GM12878 (cell line): ENCODE measurements at regions not wholly inside any gene's neighbourhood (a gene's known extent, or its start where the extent isn't known, plus 50 kb on each side); places are given as distances from the start of the nearest gene placed in this dataset.

Source experiments
- ASH2L ChIP-seq: fragments of 300-600, 200-600 bp; sonication (generic); IDR thresholded peaks from 2 replicates; pipeline ENCODE4 v1.6.1; 2017; ENCODE audit warnings: low read depth, mild to moderate bottlenecking, borderline replicate concordance
- BHLHE40 ChIP-seq, 2 experiments: fragments of 450-650 bp in 1 of 2; IDR thresholded peaks; 2 replicates each; pipeline ENCODE4 v1.6.1; 2011 to 2017; ENCODE audit warnings: low read depth in 2 of 2, borderline replicate concordance in 1 of 2, improper control_type of control experiment in 1 of 2, low read length in 1 of 2, mild to moderate bottlenecking in 1 of 2
- BMI1 ChIP-seq: fragments of 450-650 bp; IDR thresholded peaks from 2 replicates; pipeline ENCODE4 v1.6.1; 2016; ENCODE audit warnings: mild to moderate bottlenecking, moderate library complexity, borderline replicate concordance
- CEBPZ ChIP-seq: fragments of 150-350 bp; IDR thresholded peaks from 2 replicates; pipeline ENCODE4 v1.6.1; 2016; ENCODE audit warnings: low read depth, low read length
- EP300 ChIP-seq, 2 experiments: fragments of 150-350 bp in 1 of 2; IDR thresholded peaks; 2 replicates each; pipeline ENCODE4 v1.6.1; 2011 to 2012; ENCODE audit warnings: low read depth in 2 of 2, low read length in 2 of 2, borderline replicate concordance in 1 of 2, improper control_type of control experiment in 1 of 2, inconsistent platforms in 1 of 2; ENCODE audit not compliant: control insufficient read depth in 1 of 2
- NFYB ChIP-seq: IDR thresholded peaks from 2 replicates; pipeline ENCODE4 v1.6.1; 2011; ENCODE audit warnings: low read depth, mild to moderate bottlenecking, low read length, improper control_type of control experiment, moderate library complexity; ENCODE audit not compliant: insufficient read depth
- RAD51 ChIP-seq: fragments of 450-650 bp; IDR thresholded peaks from 2 replicates; pipeline ENCODE4 v1.6.1; 2016; ENCODE audit warnings: moderate library complexity, mild to moderate bottlenecking, inconsistent platforms
- REST ChIP-seq: IDR thresholded peaks from 2 replicates; pipeline ENCODE4 v1.6.1; 2012; ENCODE audit warnings: mild to moderate bottlenecking, low read depth, low read length
- SIN3A ChIP-seq: IDR thresholded peaks from 2 replicates; pipeline ENCODE4 v1.6.1; 2012; ENCODE audit warnings: low read depth, low read length, improper control_type of control experiment
- SMC3 ChIP-seq: IDR thresholded peaks from 2 replicates; pipeline ENCODE4 v1.6.1; 2011; ENCODE audit warnings: low read length, improper control_type of control experiment, borderline replicate concordance
- SPI1 ChIP-seq: IDR thresholded peaks from 2 replicates; pipeline ENCODE4 v1.6.1; 2011; ENCODE audit warnings: low read depth, mild to moderate bottlenecking, low read length, moderate library complexity, borderline replicate concordance; ENCODE audit not compliant: insufficient read depth
- TARDBP ChIP-seq: IDR thresholded peaks from 2 replicates; pipeline ENCODE4 v1.6.1; 2016; ENCODE audit warnings: borderline replicate concordance
- TF ChIP-seq, protein P1 (sequence below): fragments of 450-650 bp; IDR thresholded peaks from 2 replicates; pipeline ENCODE4 v1.6.1; 2018; ENCODE audit warnings: borderline replicate concordance, mild to moderate bottlenecking; ENCODE audit not compliant: partially characterized antibody
- TF ChIP-seq, protein P2 (sequence below): IDR thresholded peaks from 2 replicates; pipeline ENCODE4 v1.6.1; 2011; ENCODE audit warnings: low read depth, mild to moderate bottlenecking, low read length, moderate library complexity, borderline replicate concordance; ENCODE audit errors: extremely low read depth

- TF ChIP-seq TARDBP, result no peak
- TF ChIP-seq SIN3A, result no peak
- TF ChIP-seq BMI1, result no peak
- no peak for TF ChIP-seq ASH2L
- TF ChIP-seq EP300 (IDR thresholded peaks at IDR 0.05; ENCODE audit: borderline replicate concordance in 1 of 2, control insufficient read depth in 1 of 2, low read depth in 2 of 2, low read length in 2 of 2), result no peak
- no peak for TF ChIP-seq NFYB
- no peak for TF ChIP-seq REST
- TF ChIP-seq RAD51, result no peak
- no peak for TF ChIP-seq CEBPZ
- TF ChIP-seq, protein P1, sequence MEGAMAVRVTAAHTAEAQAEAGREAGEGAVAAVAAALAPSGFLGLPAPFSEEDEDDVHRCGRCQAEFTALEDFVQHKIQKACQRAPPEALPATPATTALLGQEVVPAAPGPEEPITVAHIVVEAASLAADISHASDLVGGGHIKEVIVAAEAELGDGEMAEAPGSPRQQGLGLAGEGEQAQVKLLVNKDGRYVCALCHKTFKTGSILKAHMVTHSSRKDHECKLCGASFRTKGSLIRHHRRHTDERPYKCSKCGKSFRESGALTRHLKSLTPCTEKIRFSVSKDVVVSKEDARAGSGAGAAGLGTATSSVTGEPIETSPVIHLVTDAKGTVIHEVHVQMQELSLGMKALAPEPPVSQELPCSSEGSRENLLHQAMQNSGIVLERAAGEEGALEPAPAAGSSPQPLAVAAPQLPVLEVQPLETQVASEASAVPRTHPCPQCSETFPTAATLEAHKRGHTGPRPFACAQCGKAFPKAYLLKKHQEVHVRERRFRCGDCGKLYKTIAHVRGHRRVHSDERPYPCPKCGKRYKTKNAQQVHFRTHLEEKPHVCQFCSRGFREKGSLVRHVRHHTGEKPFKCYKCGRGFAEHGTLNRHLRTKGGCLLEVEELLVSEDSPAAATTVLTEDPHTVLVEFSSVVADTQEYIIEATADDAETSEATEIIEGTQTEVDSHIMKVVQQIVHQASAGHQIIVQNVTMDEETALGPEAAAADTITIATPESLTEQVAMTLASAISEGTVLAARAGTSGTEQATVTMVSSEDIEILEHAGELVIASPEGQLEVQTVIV, result no peak
- TF ChIP-seq SMC3, result no peak
- TF ChIP-seq, protein P2, sequence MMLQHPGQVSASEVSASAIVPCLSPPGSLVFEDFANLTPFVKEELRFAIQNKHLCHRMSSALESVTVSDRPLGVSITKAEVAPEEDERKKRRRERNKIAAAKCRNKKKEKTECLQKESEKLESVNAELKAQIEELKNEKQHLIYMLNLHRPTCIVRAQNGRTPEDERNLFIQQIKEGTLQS, result no peak
- TF ChIP-seq SPI1, result no peak
- TF ChIP-seq BHLHE40 (IDR thresholded peaks at IDR 0.05; ENCODE audit: borderline replicate concordance in 1 of 2, low read depth in 2 of 2, low read length in 1 of 2), result no peak
Measured at GRCh38 chr10:113434315-113434714, 118.5 kb upstream of the HABP2 start.
